ENCODE measurements at regions not wholly inside any gene's neighbourhood (a gene's known extent, or its start where the extent isn't known, plus 50 kb on each side); places are given as distances from the start of the nearest gene placed in this dataset.

DNA sequence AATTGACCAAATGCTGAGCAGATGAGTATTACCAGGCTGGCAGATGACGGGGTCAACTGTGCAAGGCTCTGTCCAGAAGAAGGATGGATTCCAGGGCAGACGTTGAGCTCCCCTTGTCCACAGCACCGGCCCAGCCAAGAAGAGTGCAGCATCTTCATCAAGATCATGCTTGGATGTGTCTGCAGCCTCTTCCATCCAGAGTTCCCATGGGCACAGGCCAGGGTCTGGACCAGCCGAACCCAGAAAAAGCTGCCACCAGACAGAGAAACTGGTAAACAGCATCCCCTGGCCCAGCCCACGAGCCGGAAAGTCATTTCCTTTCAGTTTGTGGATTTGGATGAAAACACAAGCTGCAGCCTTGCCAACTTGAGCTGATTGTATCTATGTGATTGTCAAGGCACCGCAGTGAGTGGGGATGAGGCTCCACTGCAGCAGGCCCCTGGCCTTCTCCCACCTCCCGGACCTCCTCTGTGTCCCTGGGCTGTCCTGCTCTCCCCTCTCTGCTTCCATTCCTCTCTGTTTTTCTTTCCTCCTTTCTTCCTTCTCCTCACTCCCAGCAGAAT lies 321.8 kb downstream of the TCERG1L start:
- Histone ChIP-seq H3K4me3 (replicated peaks; ENCODE audit: low read depth, low read length) (no peak overlapping the region), H3K27me3 (replicated peaks; ENCODE audit: control insufficient read depth, insufficient read depth, low read length) (no peaks in the 10 kb centered on the region), H3K36me3 (ENCODE audit: control insufficient read depth, insufficient read depth, low read length) (no peaks in the 10 kb centered on the region)
- TF ChIP-seq, protein P1, sequence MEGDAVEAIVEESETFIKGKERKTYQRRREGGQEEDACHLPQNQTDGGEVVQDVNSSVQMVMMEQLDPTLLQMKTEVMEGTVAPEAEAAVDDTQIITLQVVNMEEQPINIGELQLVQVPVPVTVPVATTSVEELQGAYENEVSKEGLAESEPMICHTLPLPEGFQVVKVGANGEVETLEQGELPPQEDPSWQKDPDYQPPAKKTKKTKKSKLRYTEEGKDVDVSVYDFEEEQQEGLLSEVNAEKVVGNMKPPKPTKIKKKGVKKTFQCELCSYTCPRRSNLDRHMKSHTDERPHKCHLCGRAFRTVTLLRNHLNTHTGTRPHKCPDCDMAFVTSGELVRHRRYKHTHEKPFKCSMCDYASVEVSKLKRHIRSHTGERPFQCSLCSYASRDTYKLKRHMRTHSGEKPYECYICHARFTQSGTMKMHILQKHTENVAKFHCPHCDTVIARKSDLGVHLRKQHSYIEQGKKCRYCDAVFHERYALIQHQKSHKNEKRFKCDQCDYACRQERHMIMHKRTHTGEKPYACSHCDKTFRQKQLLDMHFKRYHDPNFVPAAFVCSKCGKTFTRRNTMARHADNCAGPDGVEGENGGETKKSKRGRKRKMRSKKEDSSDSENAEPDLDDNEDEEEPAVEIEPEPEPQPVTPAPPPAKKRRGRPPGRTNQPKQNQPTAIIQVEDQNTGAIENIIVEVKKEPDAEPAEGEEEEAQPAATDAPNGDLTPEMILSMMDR (IDR thresholded peaks at IDR 0.05; ENCODE audit: insufficient read depth, low read length, poor library complexity, severe bottlenecking) = no peak
- DNase-seq (ENCODE audit: extremely low read depth, insufficient read length) = no peak

DNA sequence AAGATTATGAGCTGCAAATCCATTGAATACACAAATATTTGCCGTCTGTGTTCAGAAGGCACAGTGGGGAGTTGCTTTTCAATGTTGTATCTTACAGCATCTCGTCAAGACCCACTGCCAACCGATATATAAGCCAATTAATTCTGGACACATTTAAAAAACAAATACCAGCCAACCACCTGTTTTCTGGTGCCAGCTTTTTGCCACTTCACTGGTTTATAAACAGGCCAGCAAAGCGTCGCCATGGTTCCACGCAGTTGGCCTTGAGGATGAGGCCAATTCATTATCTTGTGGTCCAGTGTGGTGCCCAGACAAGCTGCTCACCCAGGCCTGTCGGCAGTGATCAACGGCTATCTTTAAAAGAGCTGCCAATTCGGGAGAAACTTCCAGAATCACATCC lies 321.0 kb downstream of the TCERG1L start:
- H3K4me3 ChIP-seq (replicated peaks; ENCODE audit: low read depth, low read length) = no peak overlapping the region
- no peaks in the 10 kb centered on the region for H3K27me3 ChIP-seq (replicated peaks; ENCODE audit: control insufficient read depth, insufficient read depth, low read length)
- no peak for DNase-seq (ENCODE audit: extremely low read depth, insufficient read length)
- TF ChIP-seq, protein P1 (IDR thresholded peaks at IDR 0.05; ENCODE audit: insufficient read depth, low read length, poor library complexity, severe bottlenecking) = no peak
- no peaks in the 10 kb centered on the region for H3K36me3 ChIP-seq (ENCODE audit: control insufficient read depth, insufficient read depth, low read length)

DNA sequence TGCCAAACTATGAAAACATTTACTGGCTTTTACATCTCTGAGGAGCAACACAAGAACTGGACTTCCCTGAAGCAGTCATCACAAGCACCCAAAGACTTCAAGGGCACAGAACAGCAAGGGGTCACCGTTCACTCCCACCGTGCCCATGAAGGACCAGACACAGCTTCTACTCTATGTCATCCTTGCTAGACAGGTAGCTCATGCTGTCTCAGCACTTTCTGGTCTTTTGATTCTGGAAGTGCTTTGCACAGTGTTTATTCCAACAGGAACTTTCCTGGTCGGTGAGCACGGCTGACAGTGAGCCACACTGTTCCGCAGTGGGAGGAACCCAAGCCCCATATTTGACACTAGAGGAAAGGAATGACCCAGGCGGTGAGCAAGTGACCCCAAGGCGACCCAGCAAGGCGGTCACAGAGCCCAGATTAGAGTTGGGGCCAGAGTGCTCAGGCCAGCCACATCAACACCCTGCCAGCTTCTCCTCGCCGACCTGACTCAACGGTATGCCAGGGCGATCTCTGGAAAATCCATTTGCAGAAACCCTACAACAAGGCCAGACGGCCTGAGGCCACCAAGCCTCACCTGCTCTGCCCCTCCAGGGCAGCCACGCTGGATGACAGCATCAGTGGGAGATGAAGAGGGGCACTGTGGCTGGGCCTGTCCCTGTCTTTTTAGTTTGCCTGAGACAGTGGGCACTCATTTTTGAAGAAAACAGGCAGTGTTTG lies 318.6 kb downstream of the TCERG1L start:
- no peak overlapping the region for H3K4me3 ChIP-seq (replicated peaks; ENCODE audit: low read depth, low read length)
- TF ChIP-seq, protein P1 (IDR thresholded peaks at IDR 0.05; ENCODE audit: insufficient read depth, low read length, poor library complexity, severe bottlenecking) = no peak
- H3K36me3 ChIP-seq (ENCODE audit: control insufficient read depth, insufficient read depth, low read length) = no peaks in the 10 kb centered on the region
- DNase-seq (ENCODE audit: extremely low read depth, insufficient read length) = no peak
- H3K27me3 ChIP-seq (replicated peaks; ENCODE audit: control insufficient read depth, insufficient read depth, low read length) = no peaks in the 10 kb centered on the region

DNA sequence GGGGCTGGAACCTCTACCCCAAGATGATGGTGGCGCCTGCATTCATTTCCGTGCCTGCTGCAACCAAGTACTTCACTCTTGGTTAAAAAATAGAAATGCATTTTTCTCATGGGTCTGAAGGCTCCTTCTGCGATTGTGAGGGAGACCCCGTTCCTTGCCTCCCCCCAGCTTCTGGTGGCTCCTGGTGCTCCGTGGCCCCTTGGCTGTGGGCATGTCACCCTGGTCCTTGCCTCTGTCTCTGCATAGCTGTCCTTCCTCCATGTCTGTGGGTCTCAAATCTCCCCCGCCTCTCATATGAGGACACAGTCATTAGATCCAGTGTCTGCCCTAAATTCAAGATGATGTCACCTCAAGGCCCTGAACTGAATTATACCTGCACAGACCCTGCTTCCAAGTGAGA lies 317.9 kb downstream of the TCERG1L start:
- TF ChIP-seq, protein P1 (IDR thresholded peaks at IDR 0.05; ENCODE audit: insufficient read depth, low read length, poor library complexity, severe bottlenecking) = no peak
- DNase-seq (ENCODE audit: extremely low read depth, insufficient read length) = no peak
- H3K4me3 ChIP-seq (replicated peaks; ENCODE audit: low read depth, low read length) = no peak overlapping the region
- H3K36me3 ChIP-seq (ENCODE audit: control insufficient read depth, insufficient read depth, low read length) = no peaks in the 10 kb centered on the region
- H3K27me3 ChIP-seq (replicated peaks; ENCODE audit: control insufficient read depth, insufficient read depth, low read length) = no peaks in the 10 kb centered on the region

DNA sequence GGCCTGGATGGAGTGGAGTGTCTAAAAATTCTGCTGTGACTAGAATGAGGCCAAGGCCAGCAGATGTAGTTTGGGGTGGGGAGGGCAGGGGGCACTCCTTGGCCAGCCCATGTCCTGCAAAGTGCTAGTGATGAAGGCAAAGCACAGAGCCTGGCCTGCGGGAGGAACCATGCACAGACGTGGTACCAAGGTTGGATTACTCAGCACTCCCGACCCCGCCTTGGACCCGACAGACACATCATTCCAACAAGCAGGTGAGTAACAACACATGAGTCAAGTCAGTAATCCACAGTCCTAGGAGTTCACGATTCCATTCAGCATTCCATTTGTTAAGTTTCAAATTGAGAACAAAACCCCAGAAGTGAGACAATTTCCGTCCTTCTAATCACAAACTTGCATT lies 317.3 kb downstream of the TCERG1L start:
- H3K4me3 ChIP-seq (replicated peaks; ENCODE audit: low read depth, low read length) = no peak overlapping the region
- TF ChIP-seq, protein P1 (IDR thresholded peaks at IDR 0.05; ENCODE audit: insufficient read depth, low read length, poor library complexity, severe bottlenecking) = no peak
- DNase-seq (ENCODE audit: extremely low read depth, insufficient read length) = no peak
- no peaks in the 10 kb centered on the region for H3K27me3 ChIP-seq (replicated peaks; ENCODE audit: control insufficient read depth, insufficient read depth, low read length)
- no peaks in the 10 kb centered on the region for H3K36me3 ChIP-seq (ENCODE audit: control insufficient read depth, insufficient read depth, low read length)
